WTC11 (cell line): ENCODE measurements at regions not wholly inside any gene's neighbourhood (a gene's known extent, or its start where the extent isn't known, plus 50 kb on each side); places are given as distances from the start of the nearest gene placed in this dataset.

Experiments used
- ATAC-seq: fragments of 200-7000 bp; cut with Tn5 transposase; 2 replicates; pipeline ENCODE4 v1.10.0; 2021; ENCODE audit warnings: mild to moderate bottlenecking, moderate library complexity
- CTCF ChIA-PET: fragments of 300-600 bp; sonication (Branson Sonifier 250); formaldehyde crosslinking; loops from one replicate; lab custom pipeline; 2021; ENCODE audit warnings: antibody characterized with exemption; lab: Charles Lee
- POLR2A ChIA-PET: fragments of 350-600 bp; sonication (Branson Sonifier 250); formaldehyde crosslinking; loops from one replicate; lab custom pipeline; 2021; ENCODE audit warnings: antibody characterized with exemption; lab: Charles Lee
- DNase-seq: peaks from one replicate; pipeline ENCODE4 v3.0.0; 2021; ENCODE audit warnings: low spot score
- H3K27ac Mint-ChIP-seq: 2 replicates; pipeline ENCODE4 v1.8.0; 2021; ENCODE audit warnings: mixed read lengths
- H3K27me3 Mint-ChIP-seq: 2 replicates; pipeline ENCODE4 v1.8.0; 2021; ENCODE audit warnings: low read depth, mild to moderate bottlenecking, moderate library complexity, mixed read lengths
- H3K36me3 Mint-ChIP-seq: 2 replicates; pipeline ENCODE4 v1.8.0; 2021; ENCODE audit warnings: mixed read lengths
- H3K4me1 Mint-ChIP-seq: 2 replicates; pipeline ENCODE4 v1.8.0; 2022; ENCODE audit warnings: mixed read lengths
- H3K4me3 Mint-ChIP-seq: 2 replicates; pipeline ENCODE4 v1.8.0; 2021; ENCODE audit warnings: mild to moderate bottlenecking, moderate library complexity, mixed read lengths
- H3K9me3 Mint-ChIP-seq: 2 replicates; pipeline ENCODE4 v1.8.0; 2021; ENCODE audit warnings: mixed read lengths
- ATF3 ChIP-seq: sonication (generic); formaldehyde crosslinking; conservative IDR thresholded peaks from 2 replicates; pipeline ENCODE4 v1.8.1; 2022; ENCODE audit warnings: mild to moderate bottlenecking, missing genetic modification reagents
- ATF6 ChIP-seq: sonication (generic); formaldehyde crosslinking; IDR thresholded peaks from 2 replicates; pipeline ENCODE4 v1.8.1; 2023; ENCODE audit warnings: mild to moderate bottlenecking, missing genetic modification reagents
- CREB1 ChIP-seq: sonication (generic); formaldehyde crosslinking; IDR thresholded peaks from 2 replicates; pipeline ENCODE4 v1.8.0; 2023; ENCODE audit warnings: mild to moderate bottlenecking, missing genetic modification reagents
- E2F1 ChIP-seq: sonication (generic); formaldehyde crosslinking; IDR thresholded peaks from 2 replicates; pipeline ENCODE4 v1.8.0; 2022; ENCODE audit warnings: mild to moderate bottlenecking, missing genetic modification reagents
- E2F5 ChIP-seq: sonication (generic); formaldehyde crosslinking; IDR thresholded peaks from 2 replicates; pipeline ENCODE4 v1.8.1; 2022; ENCODE audit warnings: mild to moderate bottlenecking, moderate library complexity, missing genetic modification reagents
- FOXJ3 ChIP-seq: sonication (generic); formaldehyde crosslinking; IDR thresholded peaks from 2 replicates; pipeline ENCODE4 v1.9.0; 2021; ENCODE audit warnings: missing genetic modification reagents, mild to moderate bottlenecking, borderline replicate concordance
- GRHL2 ChIP-seq: fragments of 250-450 bp; sonication (Bioruptor Pico); IDR thresholded peaks from 2 replicates; pipeline ENCODE4 v1.8.0; 2022; ENCODE audit warnings: mild to moderate bottlenecking, moderate library complexity; ENCODE audit not compliant: insufficient replicate concordance, severe bottlenecking
- HMGA2 ChIP-seq: fragments of 250-450 bp; sonication (Bioruptor Pico); IDR thresholded peaks from 2 replicates; pipeline ENCODE4 v1.4.0; 2021; ENCODE audit warnings: mild to moderate bottlenecking, moderate library complexity
- MAX ChIP-seq: sonication (generic); formaldehyde crosslinking; IDR thresholded peaks from 2 replicates; pipeline ENCODE4 v1.8.0; 2022; ENCODE audit warnings: mild to moderate bottlenecking, missing genetic modification reagents
- MYBL2 ChIP-seq: sonication (generic); formaldehyde crosslinking; IDR thresholded peaks from 2 replicates; pipeline ENCODE4 v1.8.1; 2023; ENCODE audit warnings: mild to moderate bottlenecking, moderate library complexity, missing genetic modification reagents
- NFYB ChIP-seq: sonication (generic); formaldehyde crosslinking; conservative IDR thresholded peaks from 2 replicates; pipeline ENCODE4 v1.8.0; 2022; ENCODE audit warnings: low read depth, missing genetic modification reagents
- PRDM15 ChIP-seq: sonication (generic); formaldehyde crosslinking; IDR thresholded peaks from 2 replicates; pipeline ENCODE4 v1.8.0; 2022; ENCODE audit warnings: missing genetic modification reagents
- TCF7 ChIP-seq: sonication (generic); formaldehyde crosslinking; IDR thresholded peaks from 2 replicates; pipeline ENCODE4 v1.8.0; 2022; ENCODE audit warnings: mild to moderate bottlenecking, low read depth, missing genetic modification reagents, moderate library complexity
- TP53 ChIP-seq: sonication (generic); formaldehyde crosslinking; IDR thresholded peaks from 2 replicates; pipeline ENCODE4 v1.8.1; 2023; ENCODE audit warnings: mild to moderate bottlenecking, missing genetic modification reagents
- ZBTB43 ChIP-seq: sonication (generic); formaldehyde crosslinking; IDR thresholded peaks from 2 replicates; pipeline ENCODE4 v1.8.1; 2023; ENCODE audit warnings: mild to moderate bottlenecking, missing genetic modification reagents
- ZNF263 ChIP-seq: sonication (generic); formaldehyde crosslinking; IDR thresholded peaks from 2 replicates; pipeline ENCODE4 v1.8.1; 2022; ENCODE audit warnings: low read depth, mild to moderate bottlenecking, moderate library complexity, missing genetic modification reagents
- ZNF671 ChIP-seq: fragments of 250-450 bp; sonication (Bioruptor Pico); IDR thresholded peaks from 2 replicates; pipeline ENCODE4 v1.8.0; 2021; ENCODE audit warnings: mild to moderate bottlenecking

- no peak overlapping the region for H3K4me3 Mint-ChIP-seq
- DNase-seq (no peak), ATAC-seq (no peak)
- peaks cover 3% of the 10 kb centered on the region; the same call in 1 of the 2 replicates for H3K4me1 Mint-ChIP-seq
- no peak for TF ChIP-seq E2F1 (CRISPR knock-in tag)
- no peak for TF ChIP-seq CREB1 (CRISPR knock-in tag)
- no peak for TF ChIP-seq MYBL2
- no peak for TF ChIP-seq ATF6
- no peak for TF ChIP-seq FOXJ3 (CRISPR knock-in tag)
- no peak for TF ChIP-seq HMGA2 (CRISPR knock-in tag)
- no peak for TF ChIP-seq ATF3
- no peak for TF ChIP-seq ZNF671 (CRISPR knock-in tag)
- no peak for TF ChIP-seq PRDM15 (CRISPR knock-in tag)
- TF ChIP-seq E2F5 (CRISPR knock-in tag), result no peak
- TF ChIP-seq TP53 (CRISPR knock-in tag), result no peak
- TF ChIP-seq ZBTB43 (CRISPR knock-in tag), result no peak
- TF ChIP-seq GRHL2 (CRISPR knock-in tag), result no peak
- TF ChIP-seq NFYB (CRISPR knock-in tag), result no peak
- no peak for TF ChIP-seq TCF7 (CRISPR knock-in tag)
- TF ChIP-seq MAX (CRISPR knock-in tag), result no peak
- TF ChIP-seq ZNF263 (CRISPR knock-in tag), result no peak
- peaks cover 12% of the 10 kb centered on the region for H3K9me3 Mint-ChIP-seq
- no peak overlapping the region for H3K27ac Mint-ChIP-seq
- ChIA-PET POLR2A (no interaction called here), CTCF (no interaction called here)
- no peaks in the 10 kb centered on the region for H3K27me3 Mint-ChIP-seq
- H3K36me3 Mint-ChIP-seq, result no peaks in the 10 kb centered on the region
These were observed 51.2 kb upstream of the RDX start for GRCh38 chr11:110347660-110348059.
